Tibial nerve (tissue), 4 donors: ENCODE measurements at regions not wholly inside any gene's neighbourhood (a gene's known extent, or its start where the extent isn't known, plus 50 kb on each side); places are given as distances from the start of the nearest gene placed in this dataset.

ENCODE experiments used
- DNase-seq, 2 donors: peaks; one replicate each; pipeline ENCODE4 v3.0.0-alpha.2; 2019; ENCODE audit warnings: low spot score in 2 of 2
- H3K27ac ChIP-seq, 4 donors: fragments of 200-600 bp; sonication (generic) in 3 of 4; one replicate each; pipeline ENCODE4 v1.5.1; 2017 to 2019; ENCODE audit warnings: mild to moderate bottlenecking in 1 of 4
- H3K27me3 ChIP-seq, 2 donors: fragments of 200-600 bp; sonication (generic) in 1 of 2; one replicate each; pipeline versions ENCODE4 v1.5.1 to v1.6.0; 2017 to 2019
- H3K36me3 ChIP-seq, 3 donors: fragments of 200-600 bp; sonication (generic); one replicate each; pipeline ENCODE4 v1.5.1; 2018 to 2019
- H3K4me1 ChIP-seq, 4 donors: fragments of 200-600 bp; sonication (generic) in 3 of 4; one replicate each; pipeline ENCODE4 v1.5.1; 2017 to 2019
- H3K4me3 ChIP-seq, 4 donors: fragments of 200-600 bp; sonication (generic) in 3 of 4; one replicate each; pipeline ENCODE4 v1.5.1; 2017 to 2019; ENCODE audit warnings: mild to moderate bottlenecking in 1 of 4, moderate library complexity in 1 of 4
- H3K9me3 ChIP-seq, 4 donors: fragments of 200-600 bp; sonication (generic) in 3 of 4; one replicate each; pipeline ENCODE4 v1.5.1; 2017 to 2019
- CTCF ChIP-seq, 5 experiments: fragments of 200-600 bp in 3 of 5; fragments of 450-650 bp in 2 of 5; sonication (generic) in 3 of 5; IDR thresholded peaks; one replicate each; pipeline ENCODE4 v1.5.1; 2016 to 2019; ENCODE audit warnings: antibody characterized with exemption in 5 of 5, mild to moderate bottlenecking in 3 of 5, moderate library complexity in 2 of 5
- EP300 ChIP-seq, 2 donors: sonication (generic); formaldehyde crosslinking; IDR thresholded peaks; one replicate each; pipeline ENCODE4 v1.6.1; 2017; ENCODE audit warnings: antibody characterized with exemption in 2 of 2, mild to moderate bottlenecking in 1 of 2
- POLR2A ChIP-seq, 2 donors: fragments of 450-650 bp; IDR thresholded peaks; one replicate each; pipeline ENCODE4 v1.6.1; 2017; ENCODE audit warnings: antibody characterized with exemption in 2 of 2, mild to moderate bottlenecking in 2 of 2, moderate library complexity in 2 of 2
- WGBS, 2 donors: methylation state at CpG; one replicate each; pipeline ENCODE4 v1.1.5; 2018; 5-methylcytosine and 5-hydroxymethylcytosine counted together

- DNase-seq, result no peak
- Histone ChIP-seq H3K4me1 (peaks cover 0 to 5% (median 0%) of the 10 kb centered on the region in 4 donors), H3K4me3 (no peak overlapping the region), H3K9me3 (no peaks in the 10 kb centered on the region), H3K36me3 (no peaks in the 10 kb centered on the region), H3K27ac (no peak overlapping the region), H3K27me3 (no peaks in the 10 kb centered on the region)
- TF ChIP-seq CTCF (IDR thresholded peaks at IDR 0.05) (no peak), POLR2A (IDR thresholded peaks at IDR 0.05) (no peak), EP300 (IDR thresholded peaks at IDR 0.05) (no peak)
- 26 to 38% methylated on average over 2 of the region's 2 CpGs for WGBS, 2 donors
These were observed 259.8 kb downstream of the ANXA1 start for GRCh38 chr9:73411494-73411893.

- Histone ChIP-seq H3K36me3 (no peaks in the 10 kb centered on the region), H3K27me3 (no peaks in the 10 kb centered on the region), H3K4me1 (peaks cover 0 to 5% (median 0%) of the 10 kb centered on the region in 4 donors), H3K27ac (no peak overlapping the region), H3K4me3 (no peak overlapping the region), H3K9me3 (no peaks in the 10 kb centered on the region)
- DNase-seq, result no peak
- TF ChIP-seq POLR2A (IDR thresholded peaks at IDR 0.05) (no peak), CTCF (IDR thresholded peaks at IDR 0.05) (no peak), EP300 (IDR thresholded peaks at IDR 0.05) (no peak)
These were observed 261.2 kb downstream of the ANXA1 start for GRCh38 chr9:73412874-73413273.

- Histone ChIP-seq H3K4me1 (no peaks in the 10 kb centered on the region), H3K27me3 (no peaks in the 10 kb centered on the region), H3K9me3 (no peaks in the 10 kb centered on the region), H3K4me3 (no peak overlapping the region), H3K27ac (no peak overlapping the region), H3K36me3 (no peaks in the 10 kb centered on the region)
- no peak for DNase-seq
- WGBS, 2 donors, result 73 to 83% methylated on average over 1 of the region's 1 CpG
- TF ChIP-seq EP300 (IDR thresholded peaks at IDR 0.05) (no peak), POLR2A (IDR thresholded peaks at IDR 0.05) (no peak), CTCF (IDR thresholded peaks at IDR 0.05) (no peak)
These were observed 272.2 kb downstream of the ANXA1 start for GRCh38 chr9:73423891-73424290.

GRCh38 chr9:73426269-73426668, 274.6 kb downstream of the ANXA1 start:
- no peaks in the 10 kb centered on the region for H3K4me1 ChIP-seq
- no peak overlapping the region for H3K4me3 ChIP-seq
- no peak for TF ChIP-seq CTCF (IDR thresholded peaks at IDR 0.05)
- TF ChIP-seq POLR2A (IDR thresholded peaks at IDR 0.05), result no peak
- TF ChIP-seq EP300 (IDR thresholded peaks at IDR 0.05), result no peak
- no peaks in the 10 kb centered on the region for H3K27me3 ChIP-seq
- no peak for DNase-seq
- H3K36me3 ChIP-seq, result no peaks in the 10 kb centered on the region
- 34 to 45% methylated on average over 5 of the region's 5 CpGs for WGBS, 2 donors
- no peaks in the 10 kb centered on the region for H3K9me3 ChIP-seq
- no peak overlapping the region for H3K27ac ChIP-seq

- no peaks in the 10 kb centered on the region for H3K4me1 ChIP-seq
- TF ChIP-seq CTCF (IDR thresholded peaks at IDR 0.05) (no peak), EP300 (IDR thresholded peaks at IDR 0.05) (no peak), POLR2A (IDR thresholded peaks at IDR 0.05) (no peak)
- H3K9me3 ChIP-seq, result no peaks in the 10 kb centered on the region
- no peak for DNase-seq
- H3K4me3 ChIP-seq, result no peak overlapping the region
- no peaks in the 10 kb centered on the region for H3K36me3 ChIP-seq
- H3K27me3 ChIP-seq, result no peaks in the 10 kb centered on the region
- H3K27ac ChIP-seq, result no peak overlapping the region
- WGBS, 2 donors, result 61 to 76% methylated on average over 2 of the region's 2 CpGs
These were observed 283.2 kb downstream of the ANXA1 start for GRCh38 chr9:73434826-73435225.
